HG03097 (cell line): ENCODE measurements at regions not wholly inside any gene's neighbourhood (a gene's known extent, or its start where the extent isn't known, plus 50 kb on each side); places are given as distances from the start of the nearest gene placed in this dataset.

Experiments used
- ATAC-seq: cut with Tn5 transposase; IDR thresholded peaks from one replicate; pipeline ENCODE4 v1.9.1; 2021; ENCODE audit not compliant: unreplicated experiment, low FRiP score

GRCh38 chr16:51313198-51313597 is 162.1 kb upstream of the SALL1 start:
- ATAC-seq = no peak

GRCh38 chr16:51312363-51313150 is 161.5 kb upstream of the SALL1 start:
- no peak for ATAC-seq

GRCh38 chr16:51310159-51310558 is 159.1 kb upstream of the SALL1 start:
- no peak for ATAC-seq

- no peak for ATAC-seq
Observed at GRCh38 chr16:51306886-51307595, 156.0 kb upstream of the SALL1 start.

- ATAC-seq = no peak
Observed at GRCh38 chr16:51306116-51306515, 155.0 kb upstream of the SALL1 start.

- no peak for ATAC-seq
Observed at GRCh38 chr16:51305337-51305736, 154.3 kb upstream of the SALL1 start.

GRCh38 chr16:51302042-51302441 is 151.0 kb upstream of the SALL1 start:
- no peak for ATAC-seq

- ATAC-seq = no peak
Observed at GRCh38 chr16:51298800-51299199, 147.7 kb upstream of the SALL1 start.

- no peak for ATAC-seq
Observed at GRCh38 chr16:51290442-51291285, 139.6 kb upstream of the SALL1 start.

GRCh38 chr16:51289336-51289735 is 138.3 kb upstream of the SALL1 start:
- ATAC-seq = no peak

GRCh38 chr16:51287121-51287755 is 136.2 kb upstream of the SALL1 start:
- no peak for ATAC-seq

- no peak for ATAC-seq
Observed at GRCh38 chr16:51286272-51286671, 135.2 kb upstream of the SALL1 start.

GRCh38 chr16:51276336-51276735 is 125.3 kb upstream of the SALL1 start:
- ATAC-seq = no peak

- ATAC-seq = no peak
Observed at GRCh38 chr16:51272420-51272819, 121.3 kb upstream of the SALL1 start.

- ATAC-seq = no peak
Observed at GRCh38 chr16:51271156-51271701, 120.2 kb upstream of the SALL1 start.

- ATAC-seq = no peak
Observed at GRCh38 chr16:51268237-51268636, 117.2 kb upstream of the SALL1 start.

- ATAC-seq = no peak
Observed at GRCh38 chr16:51267681-51268080, 116.6 kb upstream of the SALL1 start.

- ATAC-seq = no peak
Observed at GRCh38 chr16:51262428-51262827, 111.4 kb upstream of the SALL1 start.

- no peak for ATAC-seq
Observed at GRCh38 chr16:51261919-51262318, 110.8 kb upstream of the SALL1 start.

GRCh38 chr16:51255349-51255972 is 104.4 kb upstream of the SALL1 start:
- ATAC-seq = no peak
